ENCODE measurements at regions not wholly inside any gene's neighbourhood (a gene's known extent, or its start where the extent isn't known, plus 50 kb on each side); places are given as distances from the start of the nearest gene placed in this dataset.

DNA sequence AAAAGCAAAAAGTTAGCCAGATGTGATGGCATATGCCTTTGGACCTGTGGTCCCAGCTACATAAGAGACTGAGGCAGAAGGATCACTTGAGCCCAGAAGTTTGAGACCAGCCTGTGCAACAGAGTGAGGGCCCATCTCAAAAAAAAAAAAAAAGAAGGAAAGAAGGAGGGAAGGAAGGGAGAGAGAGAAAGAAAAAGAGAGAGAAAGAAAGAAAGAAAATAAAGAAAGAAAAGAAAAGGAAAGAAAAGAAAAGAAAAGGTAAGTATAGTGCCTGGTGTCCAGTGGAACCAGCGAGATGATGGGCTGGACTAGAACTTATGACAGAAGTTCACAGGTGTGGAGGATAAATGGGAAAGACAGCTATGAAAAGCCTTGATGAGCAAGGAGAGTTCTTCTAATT lies 100.9 kb downstream of the QRSL1 start:
- Mint-ChIP-seq H3K4me1 (ENCODE audit: low read depth, unreplicated experiment) (peaks cover 10% of the 10 kb centered on the region), H3K36me3 (ENCODE audit: insufficient read depth, unreplicated experiment) (peaks cover 5% of the 10 kb centered on the region), H3K9me3 (ENCODE audit: unreplicated experiment) (no peaks in the 10 kb centered on the region), H3K27ac (ENCODE audit: unreplicated experiment) (no peak overlapping the region), H3K27me3 (ENCODE audit: insufficient read depth, unreplicated experiment) (no peaks in the 10 kb centered on the region), H3K4me3 (ENCODE audit: unreplicated experiment) (no peak overlapping the region)
- BruUV-seq (replicated peaks) = no TSS peak
- H3K4me3 ChIP-seq (ENCODE audit: low read depth, low read length) = no peak overlapping the region
- CTCF ChIA-PET = no interaction called here
- intact Hi-C loops (cut with micrococcal nuclease; ENCODE audit: unreplicated experiment) = no loop called here
- no peaks in the 10 kb centered on the region; the same call in 1 of the 2 replicates for H3K36me3 ChIP-seq (ENCODE audit: control insufficient read depth, insufficient read depth, low read length)
- no peak for DNase-seq
- TF ChIP-seq CTCF (IDR thresholded peaks at IDR 0.05; ENCODE audit: insufficient read depth in 1 of 2, low read depth in 1 of 2, low read length in 1 of 2, severe bottlenecking in 1 of 2, unreplicated experiment in 1 of 2) = no peak
- H3K27me3 ChIP-seq (replicated peaks; ENCODE audit: control insufficient read depth, insufficient read depth, low read length) = no peaks in the 10 kb centered on the region
- POLR2A ChIA-PET = no interaction called here
- no peaks in the 10 kb centered on the region for H3K4me1 ChIP-seq
- H3K9me3 ChIP-seq = no peaks in the 10 kb centered on the region

- no TSS peak for BruUV-seq (replicated peaks)
- DNase-seq = no peak
- POLR2A ChIA-PET = no interaction called here
- peaks cover 10% of the 10 kb centered on the region for H3K4me1 Mint-ChIP-seq (ENCODE audit: low read depth, unreplicated experiment)
- H3K36me3 ChIP-seq (ENCODE audit: control insufficient read depth, insufficient read depth, low read length) = no peaks in the 10 kb centered on the region; the same call in 1 of the 2 replicates
- CTCF ChIA-PET = no interaction called here
- no peaks in the 10 kb centered on the region for H3K9me3 ChIP-seq
- intact Hi-C loops (cut with micrococcal nuclease; ENCODE audit: unreplicated experiment) = no loop called here
- no peaks in the 10 kb centered on the region for H3K9me3 Mint-ChIP-seq (ENCODE audit: unreplicated experiment)
- H3K4me1 ChIP-seq = no peaks in the 10 kb centered on the region
- H3K27me3 Mint-ChIP-seq (ENCODE audit: insufficient read depth, unreplicated experiment) = no peaks in the 10 kb centered on the region
- H3K27me3 ChIP-seq (replicated peaks; ENCODE audit: control insufficient read depth, insufficient read depth, low read length) = no peaks in the 10 kb centered on the region
- H3K27ac Mint-ChIP-seq (ENCODE audit: unreplicated experiment) = no peak overlapping the region
- no peak overlapping the region for H3K4me3 Mint-ChIP-seq (ENCODE audit: unreplicated experiment)
- H3K4me3 ChIP-seq (ENCODE audit: low read depth, low read length) = no peak overlapping the region
- TF ChIP-seq CTCF (IDR thresholded peaks at IDR 0.05; ENCODE audit: insufficient read depth in 1 of 2, low read depth in 1 of 2, low read length in 1 of 2, severe bottlenecking in 1 of 2, unreplicated experiment in 1 of 2) = no peak
- peaks cover 5% of the 10 kb centered on the region for H3K36me3 Mint-ChIP-seq (ENCODE audit: insufficient read depth, unreplicated experiment)
Observed at GRCh38 chr6:106729841-106730240, 100.5 kb downstream of the QRSL1 start.

GRCh38 chr6:106728296-106728870 lies 99.0 kb downstream of the QRSL1 start:
- Mint-ChIP-seq H3K27ac (ENCODE audit: unreplicated experiment) (no peak overlapping the region), H3K4me1 (ENCODE audit: low read depth, unreplicated experiment) (peaks cover 10% of the 10 kb centered on the region), H3K36me3 (ENCODE audit: insufficient read depth, unreplicated experiment) (peaks cover 5% of the 10 kb centered on the region), H3K9me3 (ENCODE audit: unreplicated experiment) (no peaks in the 10 kb centered on the region), H3K4me3 (ENCODE audit: unreplicated experiment) (no peak overlapping the region), H3K27me3 (ENCODE audit: insufficient read depth, unreplicated experiment) (no peaks in the 10 kb centered on the region)
- ChIA-PET CTCF (no interaction called here), POLR2A (no interaction called here)
- H3K9me3 ChIP-seq = no peaks in the 10 kb centered on the region
- no peak for DNase-seq
- H3K4me1 ChIP-seq = no peaks in the 10 kb centered on the region
- no peaks in the 10 kb centered on the region for H3K27me3 ChIP-seq (replicated peaks; ENCODE audit: control insufficient read depth, insufficient read depth, low read length)
- no peaks in the 10 kb centered on the region; the same call in 1 of the 2 replicates for H3K36me3 ChIP-seq (ENCODE audit: control insufficient read depth, insufficient read depth, low read length)
- intact Hi-C loops (cut with micrococcal nuclease; ENCODE audit: unreplicated experiment) = no loop called here
- no peak overlapping the region for H3K4me3 ChIP-seq (ENCODE audit: low read depth, low read length)
- no TSS peak for BruUV-seq (replicated peaks)
- no peak for TF ChIP-seq CTCF (IDR thresholded peaks at IDR 0.05; ENCODE audit: insufficient read depth in 1 of 2, low read depth in 1 of 2, low read length in 1 of 2, severe bottlenecking in 1 of 2, unreplicated experiment in 1 of 2)

Data from Caco-2 (cell line).